ENCODE measurements at regions not wholly inside any gene's neighbourhood (a gene's known extent, or its start where the extent isn't known, plus 50 kb on each side); places are given as distances from the start of the nearest gene placed in this dataset.

GRCh38 chr22:27629908-27630673 lies 171.5 kb downstream of the MN1 start:
- no peaks in the 10 kb centered on the region for H3K4me1 Mint-ChIP-seq
- no peaks in the 10 kb centered on the region for H3K27me3 Mint-ChIP-seq
- intact Hi-C loops (cut with micrococcal nuclease), result no loop called here
- no peak for DNase-seq
- H3K36me3 Mint-ChIP-seq (ENCODE audit: low read depth), result no peaks in the 10 kb centered on the region
- no peak overlapping the region for H3K27ac Mint-ChIP-seq
- H3K4me3 Mint-ChIP-seq, result no peak overlapping the region
- H3K9me3 Mint-ChIP-seq, result no peaks in the 10 kb centered on the region

GRCh38 chr22:27630754-27631153 lies 170.8 kb downstream of the MN1 start:
- Mint-ChIP-seq H3K4me3 (no peak overlapping the region), H3K27ac (no peak overlapping the region), H3K9me3 (no peaks in the 10 kb centered on the region), H3K36me3 (ENCODE audit: low read depth) (no peaks in the 10 kb centered on the region), H3K27me3 (no peaks in the 10 kb centered on the region), H3K4me1 (no peaks in the 10 kb centered on the region)
- intact Hi-C loops (cut with micrococcal nuclease), result no loop called here
- no peak for DNase-seq

GRCh38 chr22:27631641-27632040 lies 169.9 kb downstream of the MN1 start:
- intact Hi-C loops (cut with micrococcal nuclease), result no loop called here
- Mint-ChIP-seq H3K4me3 (no peak overlapping the region), H3K36me3 (ENCODE audit: low read depth) (no peaks in the 10 kb centered on the region)

GRCh38 chr22:27632451-27633295 lies 168.9 kb downstream of the MN1 start:
- Mint-ChIP-seq H3K4me3 (no peak overlapping the region), H3K36me3 (ENCODE audit: low read depth) (no peaks in the 10 kb centered on the region)
- DNase-seq, result no peak

More at GRCh38 chr22:27631641-27632040, 169.9 kb downstream of the MN1 start:
- no peaks in the 10 kb centered on the region for H3K9me3 Mint-ChIP-seq
- H3K27me3 Mint-ChIP-seq, result no peaks in the 10 kb centered on the region
- no peak for DNase-seq
- no peaks in the 10 kb centered on the region for H3K4me1 Mint-ChIP-seq
- H3K27ac Mint-ChIP-seq, result no peak overlapping the region

GRCh38 chr22:27633296-27633871 lies 168.2 kb downstream of the MN1 start:
- H3K27me3 Mint-ChIP-seq, result no peaks in the 10 kb centered on the region
- no peak overlapping the region for H3K27ac Mint-ChIP-seq
- no peak for DNase-seq
- H3K4me3 Mint-ChIP-seq, result no peak overlapping the region
- H3K4me1 Mint-ChIP-seq, result no peaks in the 10 kb centered on the region
- H3K36me3 Mint-ChIP-seq (ENCODE audit: low read depth), result no peaks in the 10 kb centered on the region
- H3K9me3 Mint-ChIP-seq, result no peaks in the 10 kb centered on the region
- intact Hi-C loops (cut with micrococcal nuclease), result no loop called here

More at GRCh38 chr22:27632451-27633295, 168.9 kb downstream of the MN1 start:
- no peaks in the 10 kb centered on the region for H3K27me3 Mint-ChIP-seq
- H3K27ac Mint-ChIP-seq, result no peak overlapping the region
- intact Hi-C loops (cut with micrococcal nuclease), result no loop called here
- H3K9me3 Mint-ChIP-seq, result no peaks in the 10 kb centered on the region
- H3K4me1 Mint-ChIP-seq, result no peaks in the 10 kb centered on the region

GRCh38 chr22:27634043-27634740 lies 167.4 kb downstream of the MN1 start:
- DNase-seq, result no peak

GRCh38 chr22:27635435-27635834 lies 166.1 kb downstream of the MN1 start:
- H3K4me1 Mint-ChIP-seq, result no peaks in the 10 kb centered on the region
- no peaks in the 10 kb centered on the region for H3K27me3 Mint-ChIP-seq
- H3K27ac Mint-ChIP-seq, result no peak overlapping the region
- intact Hi-C loops (cut with micrococcal nuclease), result no loop called here
- H3K36me3 Mint-ChIP-seq (ENCODE audit: low read depth), result no peaks in the 10 kb centered on the region
- DNase-seq, result no peak
- no peaks in the 10 kb centered on the region for H3K9me3 Mint-ChIP-seq
- H3K4me3 Mint-ChIP-seq, result no peak overlapping the region

More at GRCh38 chr22:27634043-27634740, 167.4 kb downstream of the MN1 start:
- H3K36me3 Mint-ChIP-seq (ENCODE audit: low read depth), result no peaks in the 10 kb centered on the region
- H3K9me3 Mint-ChIP-seq, result no peaks in the 10 kb centered on the region
- intact Hi-C loops (cut with micrococcal nuclease), result no loop called here
- no peak overlapping the region for H3K27ac Mint-ChIP-seq
- no peak overlapping the region for H3K4me3 Mint-ChIP-seq
- no peaks in the 10 kb centered on the region for H3K4me1 Mint-ChIP-seq
- H3K27me3 Mint-ChIP-seq, result no peaks in the 10 kb centered on the region

- DNase-seq, result no peak
- intact Hi-C loops (cut with micrococcal nuclease), result no loop called here
- H3K4me1 Mint-ChIP-seq, result no peaks in the 10 kb centered on the region
- H3K27ac Mint-ChIP-seq, result no peak overlapping the region
- H3K27me3 Mint-ChIP-seq, result no peaks in the 10 kb centered on the region
- no peak overlapping the region for H3K4me3 Mint-ChIP-seq
- no peaks in the 10 kb centered on the region for H3K36me3 Mint-ChIP-seq (ENCODE audit: low read depth)
- no peaks in the 10 kb centered on the region for H3K9me3 Mint-ChIP-seq
Measured at GRCh38 chr22:27635852-27636251, 165.7 kb downstream of the MN1 start.

- Mint-ChIP-seq H3K4me1 (no peaks in the 10 kb centered on the region), H3K9me3 (no peaks in the 10 kb centered on the region), H3K36me3 (ENCODE audit: low read depth) (no peaks in the 10 kb centered on the region), H3K27me3 (no peaks in the 10 kb centered on the region), H3K4me3 (no peak overlapping the region), H3K27ac (no peak overlapping the region)
- intact Hi-C loops (cut with micrococcal nuclease), result no loop called here
- DNase-seq, result no peak
Measured at GRCh38 chr22:27636716-27637508, 164.6 kb downstream of the MN1 start.

- Mint-ChIP-seq H3K27ac (no peak overlapping the region), H3K36me3 (ENCODE audit: low read depth) (no peaks in the 10 kb centered on the region), H3K27me3 (no peaks in the 10 kb centered on the region), H3K4me1 (no peaks in the 10 kb centered on the region), H3K4me3 (no peak overlapping the region), H3K9me3 (no peaks in the 10 kb centered on the region)
- no peak for DNase-seq
- intact Hi-C loops (cut with micrococcal nuclease), result no loop called here
Measured at GRCh38 chr22:27637604-27638003, 164.0 kb downstream of the MN1 start.

- intact Hi-C loops (cut with micrococcal nuclease), result no loop called here
- Mint-ChIP-seq H3K4me3 (no peak overlapping the region), H3K27ac (no peak overlapping the region), H3K9me3 (no peaks in the 10 kb centered on the region), H3K27me3 (no peaks in the 10 kb centered on the region), H3K36me3 (ENCODE audit: low read depth) (no peaks in the 10 kb centered on the region), H3K4me1 (no peaks in the 10 kb centered on the region)
- no peak for DNase-seq
Measured at GRCh38 chr22:27638329-27639233, 163.0 kb downstream of the MN1 start.

- Mint-ChIP-seq H3K36me3 (ENCODE audit: low read depth) (no peaks in the 10 kb centered on the region), H3K9me3 (no peaks in the 10 kb centered on the region), H3K4me1 (no peaks in the 10 kb centered on the region), H3K27ac (no peak overlapping the region), H3K27me3 (no peaks in the 10 kb centered on the region), H3K4me3 (no peak overlapping the region)
- intact Hi-C loops (cut with micrococcal nuclease), result no loop called here
- no peak for DNase-seq
Measured at GRCh38 chr22:27639248-27640086, 162.1 kb downstream of the MN1 start.

Measured in activated CD4-positive, alpha-beta T cell treated with anti-CD3 and anti-CD28 coated beads, Interleukin-2, amount 10 ng/mL, durations not matched to agents 24 days and 14 days (primary cell).